Neural cell (in vitro differentiated cells): ENCODE measurements at regions not wholly inside any gene's neighbourhood (a gene's known extent, or its start where the extent isn't known, plus 50 kb on each side); places are given as distances from the start of the nearest gene placed in this dataset.

Experiments
- H2AFZ ChIP-seq: fragments of 200-600, 300-800 bp; sonication (generic), shearing (Covaris generic); 2 replicates; pipeline ENCODE4 v1.6.0; 2014; ENCODE audit warnings: low read depth, mild to moderate bottlenecking, antibody characterized with exemption, low read length, moderate library complexity
- H3F3A ChIP-seq: fragments of 200-600 bp; shearing (Covaris generic); 2 replicates; pipeline ENCODE4 v1.6.1; 2016; ENCODE audit warnings: mild to moderate bottlenecking, moderate library complexity, mixed read lengths, antibody characterized with exemption, low read length; ENCODE audit not compliant: insufficient read depth, poor library complexity, severe bottlenecking
- H3K27ac ChIP-seq: fragments of 200-600, 300-800 bp; sonication (generic), shearing (Covaris generic); 2 replicates; pipeline ENCODE4 v1.5.1; 2014; ENCODE audit warnings: mild to moderate bottlenecking, low read length, moderate library complexity
- H3K27me3 ChIP-seq: fragments of 300-800, 200-600 bp; sonication (generic), shearing (Covaris generic); 2 replicates; pipeline ENCODE4 v1.6.0; 2014; ENCODE audit warnings: mild to moderate bottlenecking, low read depth, low read length, moderate library complexity; ENCODE audit not compliant: insufficient read depth
- H3K36me3 ChIP-seq: fragments of 300-800, 200-600 bp; sonication (generic), shearing (Covaris generic); 2 replicates; pipeline ENCODE4 v1.5.1; 2014; ENCODE audit warnings: mild to moderate bottlenecking, antibody characterized with exemption, low read length, moderate library complexity; ENCODE audit not compliant: insufficient read depth
- H3K4me2 ChIP-seq: fragments of 300-800, 200-600 bp; sonication (generic), shearing (Covaris generic); 2 replicates; pipeline ENCODE4 v1.6.0; 2014; ENCODE audit warnings: mild to moderate bottlenecking, low read length
- H3K4me3 ChIP-seq: fragments of 300-800, 200-600 bp; sonication (generic), shearing (Covaris generic); 2 replicates; pipeline ENCODE4 v1.5.1; 2014; ENCODE audit warnings: mild to moderate bottlenecking, low read length, moderate library complexity
- H3K79me2 ChIP-seq: fragments of 200-600 bp; shearing (Covaris generic); replicated peaks from 2 replicates; pipeline ENCODE4 v1.6.0; 2014; ENCODE audit warnings: mild to moderate bottlenecking, low read length, moderate library complexity; ENCODE audit not compliant: insufficient read depth
- H3K9ac ChIP-seq: fragments of 300-800, 200-600 bp; sonication (generic), shearing (Covaris generic); 2 replicates; pipeline ENCODE4 v1.6.1; 2016; ENCODE audit warnings: mild to moderate bottlenecking, low read length, mixed read lengths
- H3K9me2 ChIP-seq: fragments of 200-600 bp; shearing (Covaris generic); 2 replicates; pipeline ENCODE4 v1.6.1; 2016; ENCODE audit warnings: mild to moderate bottlenecking, low read length, mixed read lengths; ENCODE audit not compliant: insufficient read depth
- H3K9me3 ChIP-seq: fragments of 200-600, 300-800 bp; sonication (generic), shearing (Covaris generic); 2 replicates; pipeline ENCODE4 v1.6.1; 2016; ENCODE audit warnings: mild to moderate bottlenecking, mixed run types, low read length, moderate library complexity, mixed read lengths
- H4K20me1 ChIP-seq: fragments of 200-600 bp; shearing (Covaris generic); 2 replicates; pipeline ENCODE4 v1.6.1; 2016; ENCODE audit warnings: mild to moderate bottlenecking, mixed run types; ENCODE audit not compliant: insufficient read depth
- EP300 ChIP-seq: fragments of 450-650 bp; conservative IDR thresholded peaks from 2 replicates; pipeline ENCODE4 v1.6.1; 2014; ENCODE audit warnings: antibody characterized with exemption, mild to moderate bottlenecking, moderate library complexity; ENCODE audit not compliant: poor library complexity, severe bottlenecking
- EZH2 ChIP-seq: fragments of 200-600, 300-800 bp; shearing (Covaris generic), sonication (generic); IDR thresholded peaks from 2 replicates; pipeline ENCODE4 v1.6.1; 2014; ENCODE audit warnings: antibody characterized with exemption, low read length, borderline replicate concordance, mild to moderate bottlenecking; ENCODE audit not compliant: insufficient read depth, poor library complexity, severe bottlenecking
- MXI1 ChIP-seq: fragments of 450-650 bp; conservative IDR thresholded peaks from 2 replicates; pipeline ENCODE4 v1.6.1; 2014; ENCODE audit warnings: antibody characterized with exemption, mild to moderate bottlenecking; ENCODE audit not compliant: poor library complexity, severe bottlenecking
- POLR2AphosphoS5 ChIP-seq: IDR thresholded peaks from 2 replicates; pipeline ENCODE4 v1.6.1; 2012
- RAD21 ChIP-seq: fragments of 450-650 bp; conservative IDR thresholded peaks from 2 replicates; pipeline ENCODE4 v1.6.1; 2014; ENCODE audit warnings: antibody characterized with exemption, mild to moderate bottlenecking, moderate library complexity
- SMC3 ChIP-seq: fragments of 450-650 bp; conservative IDR thresholded peaks from 2 replicates; pipeline ENCODE4 v1.6.1; 2014; ENCODE audit warnings: antibody characterized with exemption, mild to moderate bottlenecking, moderate library complexity; ENCODE audit not compliant: poor library complexity
- TAF1 ChIP-seq: IDR thresholded peaks from 2 replicates; pipeline ENCODE4 v1.6.1; 2012; ENCODE audit warnings: low read depth
- TF ChIP-seq, protein P1 (sequence below): IDR thresholded peaks from 2 replicates; pipeline ENCODE4 v1.6.1; 2012; ENCODE audit warnings: borderline replicate concordance
- TF ChIP-seq, protein P2 (sequence below): fragments of 450-650 bp; IDR thresholded peaks from 2 replicates; pipeline ENCODE4 v1.5.1; 2014; ENCODE audit warnings: antibody characterized with exemption, mild to moderate bottlenecking, moderate library complexity; ENCODE audit not compliant: poor library complexity, severe bottlenecking

- no peak overlapping the region for H3K4me3 ChIP-seq
- no peak overlapping the region for H2AFZ ChIP-seq
- no peaks in the 10 kb centered on the region for H3K9me2 ChIP-seq
- no peaks in the 10 kb centered on the region for H3K36me3 ChIP-seq
- no peak overlapping the region for H3K27ac ChIP-seq
- no peak overlapping the region for H3K9ac ChIP-seq
- no peaks in the 10 kb centered on the region for H3K9me3 ChIP-seq
- peaks cover 9% of the 10 kb centered on the region for H3K79me2 ChIP-seq
- H3K27me3 ChIP-seq = no peaks in the 10 kb centered on the region
- H4K20me1 ChIP-seq = no peaks in the 10 kb centered on the region
- no peak overlapping the region for H3K4me2 ChIP-seq
- peaks cover 2% of the 10 kb centered on the region for H3F3A ChIP-seq
- TF ChIP-seq RAD21 (no peak), EP300 (no peak), MXI1 (no peak), POLR2AphosphoS5 (no peak), EZH2 (no peak), SMC3 (no peak)
- TF ChIP-seq, protein P1, sequence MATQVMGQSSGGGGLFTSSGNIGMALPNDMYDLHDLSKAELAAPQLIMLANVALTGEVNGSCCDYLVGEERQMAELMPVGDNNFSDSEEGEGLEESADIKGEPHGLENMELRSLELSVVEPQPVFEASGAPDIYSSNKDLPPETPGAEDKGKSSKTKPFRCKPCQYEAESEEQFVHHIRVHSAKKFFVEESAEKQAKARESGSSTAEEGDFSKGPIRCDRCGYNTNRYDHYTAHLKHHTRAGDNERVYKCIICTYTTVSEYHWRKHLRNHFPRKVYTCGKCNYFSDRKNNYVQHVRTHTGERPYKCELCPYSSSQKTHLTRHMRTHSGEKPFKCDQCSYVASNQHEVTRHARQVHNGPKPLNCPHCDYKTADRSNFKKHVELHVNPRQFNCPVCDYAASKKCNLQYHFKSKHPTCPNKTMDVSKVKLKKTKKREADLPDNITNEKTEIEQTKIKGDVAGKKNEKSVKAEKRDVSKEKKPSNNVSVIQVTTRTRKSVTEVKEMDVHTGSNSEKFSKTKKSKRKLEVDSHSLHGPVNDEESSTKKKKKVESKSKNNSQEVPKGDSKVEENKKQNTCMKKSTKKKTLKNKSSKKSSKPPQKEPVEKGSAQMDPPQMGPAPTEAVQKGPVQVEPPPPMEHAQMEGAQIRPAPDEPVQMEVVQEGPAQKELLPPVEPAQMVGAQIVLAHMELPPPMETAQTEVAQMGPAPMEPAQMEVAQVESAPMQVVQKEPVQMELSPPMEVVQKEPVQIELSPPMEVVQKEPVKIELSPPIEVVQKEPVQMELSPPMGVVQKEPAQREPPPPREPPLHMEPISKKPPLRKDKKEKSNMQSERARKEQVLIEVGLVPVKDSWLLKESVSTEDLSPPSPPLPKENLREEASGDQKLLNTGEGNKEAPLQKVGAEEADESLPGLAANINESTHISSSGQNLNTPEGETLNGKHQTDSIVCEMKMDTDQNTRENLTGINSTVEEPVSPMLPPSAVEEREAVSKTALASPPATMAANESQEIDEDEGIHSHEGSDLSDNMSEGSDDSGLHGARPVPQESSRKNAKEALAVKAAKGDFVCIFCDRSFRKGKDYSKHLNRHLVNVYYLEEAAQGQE = no peak
- TF ChIP-seq, protein P2, sequence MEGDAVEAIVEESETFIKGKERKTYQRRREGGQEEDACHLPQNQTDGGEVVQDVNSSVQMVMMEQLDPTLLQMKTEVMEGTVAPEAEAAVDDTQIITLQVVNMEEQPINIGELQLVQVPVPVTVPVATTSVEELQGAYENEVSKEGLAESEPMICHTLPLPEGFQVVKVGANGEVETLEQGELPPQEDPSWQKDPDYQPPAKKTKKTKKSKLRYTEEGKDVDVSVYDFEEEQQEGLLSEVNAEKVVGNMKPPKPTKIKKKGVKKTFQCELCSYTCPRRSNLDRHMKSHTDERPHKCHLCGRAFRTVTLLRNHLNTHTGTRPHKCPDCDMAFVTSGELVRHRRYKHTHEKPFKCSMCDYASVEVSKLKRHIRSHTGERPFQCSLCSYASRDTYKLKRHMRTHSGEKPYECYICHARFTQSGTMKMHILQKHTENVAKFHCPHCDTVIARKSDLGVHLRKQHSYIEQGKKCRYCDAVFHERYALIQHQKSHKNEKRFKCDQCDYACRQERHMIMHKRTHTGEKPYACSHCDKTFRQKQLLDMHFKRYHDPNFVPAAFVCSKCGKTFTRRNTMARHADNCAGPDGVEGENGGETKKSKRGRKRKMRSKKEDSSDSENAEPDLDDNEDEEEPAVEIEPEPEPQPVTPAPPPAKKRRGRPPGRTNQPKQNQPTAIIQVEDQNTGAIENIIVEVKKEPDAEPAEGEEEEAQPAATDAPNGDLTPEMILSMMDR = no peak
Measured at GRCh38 chr6:97443408-97444080, 160.5 kb upstream of the MMS22L start.

DNA sequence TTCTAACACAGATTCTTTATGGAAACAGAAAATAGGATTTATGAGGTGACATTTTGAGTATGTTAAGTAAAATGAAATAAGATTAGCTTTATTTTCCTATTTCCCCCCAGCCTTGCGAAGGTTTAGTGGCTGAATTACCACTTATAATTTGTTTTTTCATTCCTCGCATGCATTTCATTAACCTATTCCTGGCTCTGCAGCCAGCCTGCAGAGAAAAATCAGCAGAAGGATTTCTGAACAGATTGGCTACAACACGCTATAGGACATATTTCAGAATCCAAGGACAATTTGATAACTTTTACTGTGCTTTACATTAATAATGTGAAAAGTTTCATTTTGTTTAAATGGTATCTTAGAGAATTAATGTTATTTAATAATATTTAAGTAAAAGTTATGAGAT, 162.4 kb upstream of the MMS22L start:
- H3K27me3 ChIP-seq = no peaks in the 10 kb centered on the region
- no peak overlapping the region for H2AFZ ChIP-seq
- H3K4me2 ChIP-seq = no peak overlapping the region
- H3K4me3 ChIP-seq = no peak overlapping the region
- H3K27ac ChIP-seq = no peak overlapping the region
- no peaks in the 10 kb centered on the region for H4K20me1 ChIP-seq
- no peaks in the 10 kb centered on the region for H3K36me3 ChIP-seq
- H3K9ac ChIP-seq = no peak overlapping the region
- no peaks in the 10 kb centered on the region for H3K9me3 ChIP-seq
- peaks cover 9% of the 10 kb centered on the region for H3K79me2 ChIP-seq
- peaks cover 2% of the 10 kb centered on the region for H3F3A ChIP-seq
- TF ChIP-seq TAF1 = no peak
- no peak for TF ChIP-seq SMC3
- no peak for TF ChIP-seq MXI1
- no peak for TF ChIP-seq EP300
- TF ChIP-seq, protein P2 = no peak
- TF ChIP-seq RAD21 = no peak
- no peak for TF ChIP-seq EZH2
- TF ChIP-seq POLR2AphosphoS5 = no peak
- TF ChIP-seq, protein P1 = no peak
- no peaks in the 10 kb centered on the region for H3K9me2 ChIP-seq
